ENCODE measurements at regions not wholly inside any gene's neighbourhood (a gene's known extent, or its start where the extent isn't known, plus 50 kb on each side); places are given as distances from the start of the nearest gene placed in this dataset.

- TF ChIP-seq CTCF (conservative IDR thresholded peaks at IDR 0.05; ENCODE audit: low read depth, low read length) (no peak), MXI1 (IDR thresholded peaks at IDR 0.05; ENCODE audit: borderline replicate concordance, low read depth, low read length) (no peak), BHLHE40 (IDR thresholded peaks at IDR 0.05; ENCODE audit: low read depth, low read length) (no peak), FOS (IDR thresholded peaks at IDR 0.05; ENCODE audit: low read depth, low read length) (no peak), POLR2A (IDR thresholded peaks at IDR 0.05; ENCODE audit: low read depth, low read length) (no peak), RAD21 (IDR thresholded peaks at IDR 0.05; ENCODE audit: low read length) (no peak), USF2 (IDR thresholded peaks at IDR 0.05; ENCODE audit: low read depth, low read length) (no peak), MAFK (IDR thresholded peaks at IDR 0.05; ENCODE audit: low read depth, low read length) (no peak), RFX5 (IDR thresholded peaks at IDR 0.05; ENCODE audit: low read depth, low read length) (no peak), SMC3 (IDR thresholded peaks at IDR 0.05; ENCODE audit: low read depth, low read length) (no peak), CEBPB (IDR thresholded peaks at IDR 0.05; ENCODE audit: low read depth, low read length) (no peak), ELK1 (IDR thresholded peaks at IDR 0.05; ENCODE audit: borderline replicate concordance, low read depth, low read length) (no peak)
Measured at GRCh38 chr7:89685287-89685686, 469.0 kb upstream of the STEAP1 start.

Data from IMR-90 (cell line).